Islet precursor cell (in vitro differentiated cells): ENCODE measurements at regions not wholly inside any gene's neighbourhood (a gene's known extent, or its start where the extent isn't known, plus 50 kb on each side); places are given as distances from the start of the nearest gene placed in this dataset.
"Not testable (repeated sequence)": the region's sequence is repeated elsewhere in the genome, so short reads cannot be mapped to it uniquely, and the experiment has no call there.

ENCODE experiments used
- DNase-seq: peaks from one replicate; pipeline ENCODE4 v3.0.0-alpha.2; 2018

- DNase-seq = no peak
These were observed 129.7 kb upstream of the MYCN start for GRCh38 chr2:15810477-15811150.

GRCh38 chr2:15811367-15811766 lies 129.0 kb upstream of the MYCN start:
- peak; percentile 91 for DNase-seq

DNA sequence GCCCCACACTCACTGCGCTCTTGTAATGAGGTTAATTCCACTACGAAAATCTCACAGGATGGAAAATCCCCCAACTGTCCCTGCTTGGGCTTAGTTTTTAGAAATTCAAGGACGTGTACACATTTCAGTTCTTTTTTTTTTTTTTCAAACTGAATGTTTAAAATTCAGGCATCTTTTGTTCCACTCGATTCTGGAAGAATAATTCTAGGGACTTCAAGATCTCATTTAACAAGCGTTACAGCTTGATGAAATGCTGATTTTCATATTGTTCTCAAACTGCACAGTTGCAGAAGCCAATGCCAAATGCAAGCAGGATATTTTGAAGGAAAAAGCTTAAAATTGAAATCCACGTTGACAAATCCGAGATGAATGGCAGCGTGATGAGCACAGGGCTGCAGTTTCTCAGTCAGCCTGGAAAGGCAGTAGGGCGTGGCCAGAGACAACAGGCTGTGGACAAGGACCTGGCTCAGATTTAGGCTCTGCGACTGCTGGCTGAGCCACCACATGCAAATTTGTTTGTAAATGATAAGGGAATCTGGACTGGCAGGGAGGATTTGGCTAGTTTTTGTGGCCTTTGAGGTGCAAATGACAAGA lies 128.1 kb upstream of the MYCN start:
- no peak for DNase-seq

GRCh38 chr2:15813481-15814266 lies 126.7 kb upstream of the MYCN start:
- DNase-seq = peak; percentile 70

- DNase-seq = no peak
These were observed 125.9 kb upstream of the MYCN start for GRCh38 chr2:15814403-15814802.

DNA sequence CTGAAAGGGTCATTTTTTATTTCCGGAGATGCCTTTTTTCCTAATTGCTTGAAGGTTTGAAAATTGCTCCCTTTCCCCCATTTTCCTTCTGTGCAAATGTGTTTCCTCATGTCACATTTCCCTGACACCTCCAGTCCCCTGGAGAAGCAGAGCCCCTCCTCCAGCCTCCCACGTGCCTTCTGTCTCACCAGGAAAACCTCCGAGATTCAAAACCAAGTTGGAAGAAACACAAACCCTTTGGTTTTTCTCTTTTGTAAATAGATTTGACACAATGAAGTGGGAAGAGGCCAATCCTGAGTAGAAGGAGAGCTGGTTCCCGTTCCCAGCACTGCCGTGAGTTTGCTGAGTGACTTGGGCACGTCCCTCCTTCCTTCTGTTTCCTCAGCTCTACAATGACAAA lies 125.4 kb upstream of the MYCN start:
- no peak for DNase-seq

DNA sequence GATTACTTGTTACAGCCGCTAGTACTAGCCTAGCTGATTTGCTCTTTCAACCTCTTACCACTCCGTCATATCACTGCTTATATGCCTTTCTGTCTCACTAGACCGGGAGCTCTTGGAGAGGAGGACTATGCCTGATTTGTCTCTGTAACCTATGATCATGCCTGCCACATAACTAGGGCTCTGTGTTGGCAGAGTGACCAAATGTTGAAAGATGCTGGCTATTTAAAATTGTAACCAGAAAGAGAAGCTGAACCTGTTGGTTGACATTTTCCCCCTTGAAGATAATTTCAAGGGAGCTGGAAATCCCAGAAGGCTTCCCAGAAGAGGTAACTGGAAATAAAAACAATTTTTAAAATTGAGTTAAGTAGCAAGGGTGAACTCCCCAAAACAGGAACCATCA lies 124.1 kb upstream of the MYCN start:
- DNase-seq = no peak

DNA sequence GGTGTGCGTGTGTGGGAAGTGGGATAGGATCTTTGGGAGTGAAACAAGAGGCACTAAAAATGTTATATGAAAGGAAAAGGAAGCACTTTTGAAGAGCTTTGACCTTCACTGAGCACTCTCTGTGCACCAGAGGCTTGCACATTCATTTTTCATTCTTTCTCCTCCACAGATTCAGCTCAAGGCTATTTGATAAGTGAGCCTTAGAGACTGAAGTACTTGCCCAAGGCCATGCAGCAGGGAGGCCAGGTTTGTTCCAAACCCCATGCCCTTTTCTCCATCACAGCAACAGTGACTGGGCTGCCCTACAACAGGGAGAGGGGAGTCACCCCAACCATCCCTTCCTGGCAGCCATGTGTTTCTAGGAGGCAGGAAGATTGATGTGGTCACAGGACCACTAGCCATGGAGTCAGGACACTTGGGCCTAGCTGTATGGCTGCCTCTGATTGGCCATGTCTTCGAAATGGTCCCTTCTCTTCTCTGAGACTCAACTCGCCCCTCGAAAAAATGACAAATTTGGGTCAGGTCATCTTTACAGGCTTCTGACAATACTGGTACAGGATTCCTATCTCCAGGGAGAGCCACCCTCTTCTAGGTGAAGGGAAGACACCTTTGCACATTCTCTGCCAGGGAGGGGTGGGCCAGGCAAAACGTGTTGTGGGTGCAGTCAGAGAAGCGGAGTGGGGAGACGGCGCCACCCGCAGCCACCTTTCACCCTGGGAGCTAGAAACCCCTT lies 123.5 kb upstream of the MYCN start:
- no peak for DNase-seq

GRCh38 chr2:15817748-15818147 lies 122.6 kb upstream of the MYCN start:
- no peak for DNase-seq

DNA sequence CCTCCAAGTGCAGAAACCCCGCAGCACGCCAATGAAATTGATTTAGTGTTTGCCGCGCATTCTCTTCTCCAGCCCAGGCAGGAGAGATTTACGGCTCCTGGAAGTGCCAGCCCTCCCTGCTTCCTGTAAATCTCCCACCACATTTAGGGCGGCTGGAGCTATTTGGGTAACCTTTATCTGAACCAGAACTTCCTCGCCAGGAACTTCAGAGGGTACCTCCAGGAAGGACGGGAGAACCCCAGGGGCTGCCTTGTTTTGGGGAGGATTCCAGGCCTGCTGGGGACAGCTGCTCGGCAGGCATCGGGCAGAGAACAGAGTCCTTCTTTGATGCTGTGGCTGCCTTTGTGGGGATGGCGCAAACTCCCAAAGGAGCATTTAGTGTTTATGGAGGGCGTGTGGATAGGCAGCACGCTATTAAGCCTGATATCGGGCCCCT lies 122.0 kb upstream of the MYCN start:
- DNase-seq = no peak

DNA sequence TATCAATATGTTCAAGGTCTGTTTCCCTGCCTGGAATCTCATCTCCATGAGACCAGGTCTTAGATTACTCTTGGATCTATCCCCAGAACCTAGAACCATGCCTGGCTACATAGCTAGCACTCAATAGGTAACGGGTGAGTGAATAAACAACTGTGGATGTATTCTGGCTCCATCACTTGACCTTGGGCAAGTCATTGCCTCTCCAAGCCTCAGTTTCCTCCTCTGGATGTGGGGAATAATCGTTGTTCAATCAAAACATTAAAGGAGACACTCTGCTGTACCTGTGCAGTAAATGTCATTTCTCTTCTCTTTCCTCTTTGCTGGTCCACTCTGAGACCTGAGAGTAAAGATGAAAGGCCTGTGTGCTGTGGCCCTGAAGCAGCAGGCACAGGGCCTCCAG lies 121.5 kb upstream of the MYCN start:
- DNase-seq = no peak

DNA sequence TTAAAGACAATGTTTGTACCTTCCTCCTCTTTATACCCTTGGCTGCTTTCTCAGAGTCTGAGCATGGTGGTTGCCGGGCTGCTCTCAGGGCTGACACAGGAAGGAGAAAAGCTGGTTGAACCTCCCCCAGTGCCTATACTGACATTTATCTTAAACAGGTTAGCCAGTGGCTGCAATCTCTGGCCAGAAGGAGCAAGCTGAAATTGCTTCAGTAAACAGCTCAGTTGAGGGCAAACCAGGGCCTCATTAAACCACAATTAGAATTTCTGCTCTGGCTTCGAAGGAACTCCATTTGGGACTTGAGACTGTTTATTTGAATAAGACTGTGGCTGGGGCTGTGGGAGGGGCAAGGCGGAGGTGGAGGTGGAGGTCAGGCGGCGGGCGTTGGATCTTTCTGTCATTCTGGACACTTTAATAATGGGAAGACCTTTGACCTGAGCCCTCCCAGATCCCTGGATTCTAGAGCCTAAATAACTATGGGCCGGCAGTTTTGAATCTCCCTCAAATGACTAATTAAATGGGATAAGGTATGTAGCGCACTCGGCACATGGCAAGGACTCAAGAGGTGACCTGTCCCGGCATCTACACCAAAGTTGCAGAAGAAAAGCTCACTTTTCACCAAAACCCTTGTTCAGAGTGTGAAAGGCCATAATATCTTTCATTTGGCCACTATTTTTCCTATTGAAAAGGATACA lies 120.6 kb upstream of the MYCN start:
- peak; percentile 84 for DNase-seq

DNA sequence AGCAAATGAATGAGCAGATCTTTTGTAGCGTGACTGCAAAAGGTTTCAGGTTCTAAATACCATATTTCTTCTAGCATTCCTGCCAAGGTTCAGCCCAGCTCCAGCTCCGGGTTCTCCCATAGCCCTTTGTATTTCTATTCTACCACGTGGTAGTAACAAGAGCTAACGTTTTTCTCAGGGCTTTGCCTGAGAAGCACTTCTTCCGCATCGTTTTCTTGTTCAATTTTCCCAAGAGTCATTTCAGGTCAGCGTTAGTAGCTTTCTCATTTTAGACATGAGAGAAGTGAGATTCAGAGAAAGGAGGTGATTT lies 120.1 kb upstream of the MYCN start:
- no peak for DNase-seq

DNA sequence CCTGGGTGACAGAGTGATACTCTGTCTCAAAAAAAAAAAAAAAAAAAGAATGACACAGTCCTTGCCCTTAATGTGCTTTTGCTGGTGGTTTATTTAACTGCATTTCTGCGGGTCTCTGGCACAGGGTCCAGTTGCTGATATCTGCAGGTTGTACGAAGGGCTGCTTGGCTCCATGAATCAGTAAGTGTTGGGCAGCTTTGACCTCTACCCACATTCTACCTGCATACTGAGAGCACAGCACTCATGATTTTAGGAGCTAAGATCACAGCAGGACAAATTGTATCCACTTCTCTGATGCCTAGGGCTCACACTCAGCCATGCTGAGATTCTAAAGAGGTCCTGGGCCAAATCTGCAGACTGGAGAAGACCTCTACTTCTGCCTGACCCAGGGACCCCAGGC lies 119.4 kb upstream of the MYCN start:
- DNase-seq = no peak

GRCh38 chr2:15822151-15823044 lies 118.0 kb upstream of the MYCN start:
- no peak for DNase-seq

- no peak for DNase-seq
These were observed 116.6 kb upstream of the MYCN start for GRCh38 chr2:15823459-15824396.

DNA sequence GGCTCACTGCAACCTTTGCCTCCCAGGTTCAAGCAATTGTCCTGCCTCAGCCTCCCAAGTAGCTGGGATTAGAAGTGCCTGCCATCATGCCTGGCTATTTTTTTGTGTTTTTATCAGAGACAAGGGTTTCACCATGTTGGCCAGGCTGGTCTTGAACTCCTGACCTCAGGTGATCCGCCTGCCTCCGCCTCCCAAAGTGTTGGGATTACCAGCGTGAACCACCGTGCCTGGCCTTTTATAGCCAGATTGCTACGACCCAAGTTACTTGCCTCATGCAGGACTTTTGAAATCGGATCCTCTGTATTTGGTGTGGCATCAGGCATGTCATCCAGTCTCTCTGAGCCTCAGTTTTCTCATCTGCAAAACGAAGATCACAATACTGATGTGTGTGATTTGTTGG lies 115.9 kb upstream of the MYCN start:
- DNase-seq = not testable (repeated sequence)

- no peak for DNase-seq
These were observed 114.9 kb upstream of the MYCN start for GRCh38 chr2:15825276-15825980.

DNA sequence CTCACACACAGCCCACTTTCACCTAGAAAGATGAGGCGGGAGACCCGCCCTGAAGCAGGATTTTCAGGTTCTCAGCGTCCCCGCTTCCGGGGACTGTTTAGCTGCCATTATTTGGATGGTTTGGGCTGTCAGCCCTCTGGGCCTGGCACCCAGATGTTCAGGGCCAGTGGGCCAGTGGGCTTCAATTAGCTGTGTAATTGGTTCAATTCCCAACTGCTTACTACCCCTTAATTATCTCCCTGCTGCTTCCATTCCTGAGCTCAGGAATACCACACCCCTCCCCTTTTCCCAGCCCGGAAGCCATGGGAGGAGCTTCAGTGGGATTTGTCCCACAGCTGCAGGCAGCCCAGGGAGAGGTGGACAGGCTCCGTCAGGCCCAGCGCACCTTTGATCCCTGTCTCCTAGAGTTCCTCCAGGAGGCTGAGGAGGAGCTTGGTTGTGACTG lies 114.1 kb upstream of the MYCN start:
- peak; percentile 97 for DNase-seq

GRCh38 chr2:15827001-15827400 lies 113.3 kb upstream of the MYCN start:
- no peak for DNase-seq
